ENCODE measurements at regions not wholly inside any gene's neighbourhood (a gene's known extent, or its start where the extent isn't known, plus 50 kb on each side); places are given as distances from the start of the nearest gene placed in this dataset.

DNA sequence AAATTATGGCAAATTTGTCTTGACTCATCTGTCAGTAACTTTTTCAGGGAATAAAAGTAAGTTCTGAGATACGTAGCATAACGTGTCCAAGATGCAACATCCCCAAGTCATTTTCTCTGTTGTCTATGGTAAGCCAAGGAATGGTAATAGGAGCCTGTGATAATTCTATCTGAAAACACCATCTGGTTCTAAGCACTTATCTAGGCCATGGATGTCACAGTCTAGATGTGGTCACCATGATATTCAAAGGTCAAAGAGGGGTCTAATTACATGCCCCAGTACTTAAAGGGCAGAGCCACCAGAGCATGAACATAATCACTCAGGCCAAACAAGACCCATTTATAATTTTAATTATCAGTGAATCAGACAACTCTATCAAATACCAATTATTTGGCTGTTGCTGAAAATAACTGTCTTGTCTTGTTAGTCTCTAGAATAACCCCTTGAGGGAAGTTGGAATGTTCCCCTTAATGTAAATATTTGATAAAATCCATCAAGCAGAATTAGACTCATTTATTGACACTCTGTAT lies 225.1 kb upstream of the MPPED2 start:
- no peak for DNase-seq

- no peak for DNase-seq
These were observed 224.0 kb upstream of the MPPED2 start for GRCh38 chr11:30810116-30810515.

DNA sequence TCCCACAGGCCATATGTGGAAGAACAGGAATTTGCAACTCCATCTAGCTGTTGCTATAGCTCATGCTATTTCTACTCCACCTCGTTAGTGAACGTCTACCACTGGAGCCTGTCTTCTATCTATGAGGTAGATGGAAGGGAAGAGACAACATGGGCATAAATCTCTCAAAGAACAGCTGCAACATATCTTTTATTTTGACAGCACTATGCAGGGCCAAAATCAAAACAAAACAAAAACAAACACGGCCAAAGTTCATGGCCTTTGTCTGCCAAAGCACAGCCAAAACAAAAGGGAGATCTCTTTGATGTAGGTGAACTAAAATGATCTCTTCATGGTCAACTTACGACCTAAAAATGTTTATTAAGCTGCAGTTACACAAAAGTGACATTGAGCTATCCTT lies 215.2 kb upstream of the MPPED2 start:
- no peak for DNase-seq

DNA sequence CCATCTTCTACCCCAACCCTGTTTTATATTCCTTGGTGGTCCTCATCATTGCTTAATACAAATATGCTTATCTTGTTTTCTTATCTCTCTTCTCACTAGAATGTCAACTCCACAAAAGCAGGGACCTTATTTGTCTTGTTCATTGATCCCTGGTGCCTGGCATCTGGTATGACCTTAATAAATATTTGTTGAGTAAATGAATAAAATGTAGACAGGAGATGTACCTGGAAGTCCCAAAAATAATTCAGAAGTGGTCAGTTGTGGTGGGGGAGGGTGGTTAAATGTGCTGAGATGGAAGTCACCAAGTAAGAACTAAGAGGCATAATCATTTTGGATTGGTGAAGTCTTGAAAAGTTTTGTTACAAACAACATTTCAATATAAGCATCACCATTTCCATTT lies 214.8 kb upstream of the MPPED2 start:
- no peak for DNase-seq

DNA sequence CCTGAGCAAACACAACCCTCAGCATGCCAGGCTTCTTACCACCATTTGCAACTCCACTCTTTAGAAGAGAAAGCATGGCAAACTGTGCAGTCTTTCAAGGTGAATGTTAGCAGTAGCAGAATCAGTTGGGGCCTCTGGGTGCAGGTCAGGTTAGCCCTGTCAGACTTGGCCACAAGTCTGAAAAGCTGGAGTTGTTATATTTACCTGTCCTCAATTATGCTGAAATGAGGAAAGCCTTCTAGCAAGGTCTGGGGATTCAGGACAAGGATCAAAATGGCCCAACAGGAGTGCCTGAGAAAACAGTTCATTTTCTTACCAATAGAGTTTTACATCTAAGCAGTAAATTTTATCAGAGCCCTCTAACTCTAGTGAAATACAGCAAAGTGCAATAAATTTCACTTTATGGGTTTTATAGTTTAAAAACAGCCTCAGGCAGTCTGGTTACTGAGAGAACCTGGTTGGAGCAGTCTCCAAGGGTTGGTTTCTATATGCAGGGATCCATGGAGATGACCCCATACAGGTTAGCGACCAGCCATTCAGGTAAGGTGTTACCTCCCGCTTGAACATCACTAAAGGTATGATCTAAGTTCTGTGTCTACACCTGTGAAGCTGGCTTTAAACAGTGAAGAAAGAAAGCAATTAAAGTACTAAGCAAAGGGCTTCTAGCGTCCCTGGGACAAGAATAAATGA lies 212.5 kb upstream of the MPPED2 start:
- DNase-seq: no peak

- DNase-seq: no peak
These were observed 203.1 kb upstream of the MPPED2 start for GRCh38 chr11:30789270-30789669.

DNA sequence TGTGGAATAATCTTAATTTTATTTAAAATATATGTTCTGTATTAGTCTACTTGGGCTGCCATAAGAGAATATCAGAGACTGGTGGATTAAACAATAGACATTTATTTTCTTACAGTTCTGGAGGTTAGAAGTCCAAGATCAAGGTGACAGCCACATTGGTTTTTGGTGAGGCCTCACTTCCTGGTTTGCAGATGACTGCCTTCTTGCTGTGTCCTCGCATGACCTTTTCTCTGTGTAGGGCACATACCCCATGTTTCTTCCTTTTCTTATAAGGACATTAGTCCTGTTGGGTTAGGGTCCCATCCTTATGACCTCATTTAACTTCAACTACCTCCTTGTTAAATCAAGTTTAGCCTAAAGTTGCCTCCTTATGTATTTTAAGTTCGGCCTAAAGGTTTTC lies 202.7 kb upstream of the MPPED2 start:
- no peak for DNase-seq

DNA sequence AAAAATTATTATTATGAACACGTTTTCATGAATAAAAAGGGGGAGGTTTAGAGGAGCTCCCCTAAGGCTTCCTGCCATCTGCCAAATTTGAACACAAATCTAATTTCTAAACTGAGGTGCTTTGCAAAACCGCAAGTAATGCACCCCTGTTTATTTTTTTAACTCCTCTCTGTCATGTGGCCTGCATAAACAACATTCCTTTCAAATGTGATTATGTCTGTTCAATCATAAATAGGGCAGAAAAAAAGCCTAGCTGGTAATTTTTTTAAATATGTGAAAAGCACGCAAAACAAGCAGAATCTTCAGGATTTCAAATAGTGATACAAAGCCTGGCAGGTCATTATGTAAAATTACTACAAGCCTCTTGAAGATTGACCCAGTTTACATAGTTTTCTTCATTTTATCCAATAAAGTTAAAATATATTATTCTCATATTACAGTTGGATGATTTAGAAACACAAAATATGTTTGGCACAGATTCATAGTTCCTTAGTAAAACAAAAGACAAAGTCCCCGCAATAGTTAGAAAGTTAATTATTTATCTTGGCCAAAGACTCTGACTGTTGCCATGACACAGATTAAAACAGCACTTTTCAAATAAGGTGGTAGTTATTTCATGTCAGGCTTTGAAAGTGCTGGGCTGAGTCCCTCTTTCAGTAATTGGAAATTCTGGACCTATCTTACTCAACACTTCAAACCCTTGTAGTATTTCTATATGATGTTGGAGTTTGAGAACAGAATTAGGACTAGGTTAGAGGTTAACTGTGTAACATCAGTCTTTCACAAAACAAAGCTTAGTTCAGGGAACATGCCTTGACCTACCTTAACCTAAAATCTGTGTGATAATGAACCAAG lies 200.3 kb upstream of the MPPED2 start:
- DNase-seq: no peak

DNA sequence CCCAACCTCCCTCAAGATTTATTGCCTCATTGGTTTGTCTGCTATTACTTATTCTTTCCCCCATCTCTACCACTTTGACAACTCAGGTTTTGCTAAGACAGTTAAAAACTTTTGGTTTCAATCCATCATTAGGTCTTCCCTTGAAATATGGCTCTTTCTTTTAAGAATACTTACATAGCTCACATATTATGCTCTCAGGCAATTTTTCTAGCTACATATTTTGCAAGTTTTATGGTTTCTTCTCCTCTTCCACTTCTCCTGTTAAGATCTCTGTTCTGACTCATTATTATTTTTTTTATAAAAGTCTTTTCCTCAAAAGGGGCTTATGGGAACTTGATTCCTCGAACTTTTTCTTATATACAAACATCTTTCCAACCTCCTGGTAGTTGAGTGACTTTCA lies 192.4 kb upstream of the MPPED2 start:
- DNase-seq: no peak

DNA sequence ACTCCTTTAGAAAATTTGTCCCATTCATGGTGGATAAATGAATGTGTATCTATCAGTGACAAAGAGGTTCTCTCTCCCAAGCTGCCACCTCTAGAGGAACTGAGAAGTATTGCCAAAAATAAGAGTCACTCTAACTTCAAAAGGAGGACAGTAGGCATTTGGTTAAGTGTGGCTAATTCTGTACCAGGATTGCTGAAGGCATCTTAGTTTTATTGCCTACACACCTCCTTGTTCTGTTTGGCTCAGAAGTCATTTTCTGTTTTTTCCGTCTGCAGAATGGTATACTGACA lies 189.0 kb upstream of the MPPED2 start:
- DNase-seq: no peak

DNA sequence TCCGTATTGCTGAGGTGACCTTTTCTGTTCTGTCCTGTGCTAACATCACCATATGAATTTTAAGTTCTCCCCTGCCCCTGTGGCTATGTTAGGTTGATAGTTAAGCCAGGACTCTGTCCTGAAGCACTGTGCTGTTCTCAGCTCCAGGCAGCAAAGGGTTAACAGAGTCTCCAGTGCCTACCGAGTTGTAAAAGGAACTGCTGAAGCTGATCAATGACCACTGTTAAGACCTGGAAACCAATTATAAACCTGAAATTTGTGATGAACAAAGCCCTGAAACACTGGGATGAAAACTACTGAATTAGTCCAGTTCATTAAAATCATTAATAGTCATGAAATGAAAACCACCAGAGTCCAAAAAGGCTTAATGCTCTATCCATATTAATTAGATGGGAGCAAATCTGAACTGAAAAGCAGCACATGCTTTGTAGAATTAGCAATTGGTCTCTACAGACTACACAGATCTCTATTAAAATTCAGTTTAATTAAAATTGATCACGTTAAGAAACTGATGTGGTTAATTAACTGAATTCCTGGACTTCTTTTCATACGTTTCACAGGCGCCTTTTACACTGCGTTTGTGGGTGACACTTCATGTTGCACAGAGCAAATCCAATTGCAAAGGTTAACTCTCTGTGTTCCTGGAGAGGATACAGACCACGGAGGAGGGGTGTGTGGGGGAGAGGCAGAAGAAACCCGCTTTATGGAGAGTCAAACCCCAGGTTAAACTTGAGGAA lies 188.5 kb upstream of the MPPED2 start:
- DNase-seq: no peak

DNA sequence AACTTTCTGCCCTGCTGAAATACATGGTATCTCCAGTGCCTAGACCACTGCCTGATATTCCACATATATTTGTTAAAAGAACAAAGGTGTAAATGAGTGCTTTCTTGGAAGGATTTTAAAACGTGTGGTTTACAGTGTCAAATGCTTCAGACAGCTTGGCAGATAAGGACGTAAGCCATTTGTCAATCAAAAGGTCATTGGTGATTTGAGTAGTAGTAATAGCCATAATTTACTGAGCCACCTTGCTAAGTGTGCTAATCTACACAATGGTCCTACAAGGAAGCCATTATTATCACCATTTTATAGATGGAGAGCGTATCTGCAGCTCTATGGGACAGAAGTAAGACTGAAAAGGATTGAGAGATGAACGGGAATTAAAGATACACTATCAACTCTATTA lies 186.8 kb upstream of the MPPED2 start:
- no peak for DNase-seq

GRCh38 chr11:30763951-30764350 lies 177.8 kb upstream of the MPPED2 start:
- no peak for DNase-seq

- no peak for DNase-seq
These were observed 176.0 kb upstream of the MPPED2 start for GRCh38 chr11:30762188-30762587.

- no peak for DNase-seq
These were observed 174.2 kb upstream of the MPPED2 start for GRCh38 chr11:30760345-30760744.

DNA sequence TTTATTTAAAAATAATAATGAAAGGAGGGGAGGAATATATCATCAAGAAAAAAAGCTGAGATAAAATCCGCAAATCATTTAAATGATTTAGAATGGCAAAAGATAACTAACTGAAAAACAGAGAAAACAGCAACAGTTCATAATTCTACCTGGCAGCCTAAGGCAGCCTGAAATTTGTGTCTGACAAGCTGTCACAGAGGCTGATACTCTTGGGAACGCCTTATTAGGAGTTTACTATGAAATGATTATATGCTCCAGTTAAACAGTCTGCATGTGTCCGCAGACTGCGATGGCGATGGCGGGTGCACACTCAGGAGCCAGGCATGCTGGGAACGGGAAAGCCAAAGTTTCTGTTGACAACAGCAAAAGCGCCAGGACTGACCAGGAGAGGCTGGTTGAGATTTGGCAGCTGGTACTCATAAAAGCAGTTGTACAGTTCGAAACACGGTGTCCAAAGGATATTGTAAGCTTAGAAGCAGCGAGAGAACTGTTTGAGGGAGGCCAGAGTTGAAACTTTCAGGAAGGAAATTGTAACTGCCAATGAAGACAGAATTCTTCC lies 172.9 kb upstream of the MPPED2 start:
- peak in 1 of 2 experiments; percentile 11 for DNase-seq

- peak; percentile 17 to 27 for DNase-seq
These were observed 172.4 kb upstream of the MPPED2 start for GRCh38 chr11:30758518-30758917.

- DNase-seq: no peak
These were observed 171.9 kb upstream of the MPPED2 start for GRCh38 chr11:30758012-30758411.

DNA sequence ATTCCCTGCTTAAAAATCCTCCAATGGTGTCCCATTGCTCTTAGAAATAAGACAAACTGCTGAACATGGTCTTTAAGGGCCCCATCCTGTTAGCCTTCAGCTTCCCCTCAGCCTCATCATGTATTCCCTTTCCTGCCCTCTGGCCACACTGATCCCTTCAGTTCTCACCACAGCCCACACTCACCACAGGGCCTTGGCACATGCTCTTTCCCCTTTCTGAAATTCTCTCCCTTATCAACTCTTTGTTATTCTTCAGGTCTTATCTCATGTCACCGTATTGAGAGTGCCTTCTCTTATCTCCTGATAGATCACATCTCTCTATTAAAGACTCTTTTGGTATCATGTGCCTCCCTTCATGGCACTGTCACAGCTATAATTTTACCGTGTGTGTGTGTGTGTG lies 167.8 kb upstream of the MPPED2 start:
- DNase-seq: no peak

GRCh38 chr11:30753504-30753903 lies 167.4 kb upstream of the MPPED2 start:
- no peak for DNase-seq

DNA sequence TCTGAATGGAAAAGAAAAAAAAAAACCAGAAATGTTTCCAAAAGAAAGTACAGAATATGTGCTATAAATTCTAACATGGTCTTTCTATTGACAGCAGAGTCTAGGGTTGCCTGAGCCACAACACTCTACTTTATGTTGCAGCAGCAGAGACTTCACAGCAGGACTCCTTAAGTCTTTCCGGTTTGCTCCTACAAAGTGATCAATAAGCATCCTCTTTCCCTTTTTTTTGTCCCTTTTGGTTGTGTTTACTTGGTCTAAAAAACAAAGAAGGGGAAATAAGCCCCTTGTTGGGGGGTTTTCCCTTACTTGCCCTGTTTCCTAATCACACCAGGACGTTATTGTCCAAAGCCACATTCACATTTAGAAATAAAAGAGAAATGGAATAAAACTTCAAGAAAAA lies 163.1 kb upstream of the MPPED2 start:
- DNase-seq: no peak

DNA sequence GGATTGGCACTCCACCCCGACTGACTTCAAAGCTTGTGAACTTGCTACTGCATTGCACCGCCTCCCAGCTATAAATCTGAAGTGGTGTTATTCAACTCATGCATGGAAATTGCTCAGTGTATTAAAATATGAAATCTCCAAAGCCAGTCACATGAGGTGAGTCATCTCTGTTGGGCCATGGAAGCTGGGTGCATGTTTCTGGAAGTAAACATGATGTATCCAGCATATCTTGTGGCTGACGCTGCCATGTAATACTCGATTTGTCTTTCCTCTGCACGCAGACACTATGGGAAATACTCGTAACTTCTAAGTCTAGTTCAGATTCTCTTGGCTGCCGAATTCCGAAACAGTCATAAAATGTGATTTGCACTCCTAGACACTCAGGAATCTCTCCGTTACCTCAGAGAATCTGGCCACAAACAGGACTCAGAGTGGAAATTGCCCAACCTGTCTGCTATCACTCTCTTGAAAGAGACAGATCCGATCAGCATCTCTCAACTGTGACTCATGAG lies 154.9 kb upstream of the MPPED2 start:
- no peak for DNase-seq

DNA sequence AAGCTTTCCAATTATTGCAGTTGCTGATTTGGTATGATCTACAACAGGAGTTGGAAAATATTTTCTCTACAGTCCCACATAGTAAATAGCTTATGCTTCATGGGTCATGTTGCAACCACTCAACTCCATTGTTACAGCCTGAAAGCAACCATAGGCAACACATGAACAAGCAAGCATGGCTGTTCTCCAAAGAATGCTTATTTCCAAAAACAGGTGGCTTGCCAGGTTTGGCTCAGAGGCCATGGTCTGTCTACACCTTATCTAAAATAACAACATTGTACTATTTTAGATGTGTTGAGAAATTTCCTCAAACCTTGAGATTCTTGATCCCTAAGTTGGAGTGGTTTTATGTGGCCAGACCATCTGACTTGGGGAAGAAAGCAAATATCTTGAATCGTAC lies 153.9 kb upstream of the MPPED2 start:
- DNase-seq: no peak

Measured in NCI-H526 (cell line).